HUES48 (cell line): ENCODE measurements at regions not wholly inside any gene's neighbourhood (a gene's known extent, or its start where the extent isn't known, plus 50 kb on each side); places are given as distances from the start of the nearest gene placed in this dataset.
"Not testable (repeated sequence)": the region's sequence is repeated elsewhere in the genome, so short reads cannot be mapped to it uniquely, and the experiment has no call there.

Experiments
- H3K27ac ChIP-seq: one replicate; pipeline ENCODE4 v1.7.0; 2013; ENCODE audit warnings: low read depth, low read length, inconsistent platforms
- H3K27me3 ChIP-seq: 2 replicates; pipeline ENCODE4 v1.6.1; 2013; ENCODE audit warnings: mild to moderate bottlenecking, low read length; ENCODE audit not compliant: control insufficient read depth, insufficient read depth
- H3K36me3 ChIP-seq: 2 replicates; pipeline ENCODE4 v1.6.1; 2013; ENCODE audit warnings: low read length; ENCODE audit not compliant: control insufficient read depth, insufficient read depth
- H3K4me1 ChIP-seq: 2 replicates; pipeline ENCODE4 v1.6.1; 2013; ENCODE audit warnings: mild to moderate bottlenecking, low read length; ENCODE audit not compliant: control insufficient read depth, insufficient read depth
- H3K4me3 ChIP-seq: 2 replicates; pipeline ENCODE4 v1.5.1; 2013; ENCODE audit warnings: mild to moderate bottlenecking, low read depth, low read length
- H3K9ac ChIP-seq: 2 replicates; pipeline ENCODE4 v1.6.1; 2013; ENCODE audit warnings: mild to moderate bottlenecking, low read depth, low read length, moderate library complexity
- H3K9me3 ChIP-seq: 2 replicates; pipeline ENCODE4 v1.6.1; 2013; ENCODE audit warnings: low read length; ENCODE audit not compliant: control insufficient read depth, insufficient read depth

- H3K9ac ChIP-seq, H3K27me3 ChIP-seq, H3K4me3 ChIP-seq, H3K27ac ChIP-seq, H3K36me3 ChIP-seq, H3K4me1 ChIP-seq: not testable (repeated sequence)
- peaks cover 86% of the 10 kb centered on the region for H3K9me3 ChIP-seq
Observed at GRCh38 chr16:35603371-35603770, 2144.0 kb downstream of the TP53TG3F start.

GRCh38 chr16:35605921-35606320 is 2146.5 kb downstream of the TP53TG3F start:
- Histone ChIP-seq H3K9ac (no peak overlapping the region), H3K9me3 (peaks cover 61% of the 10 kb centered on the region), H3K4me1 (no peaks in the 10 kb centered on the region), H3K27me3 (no peaks in the 10 kb centered on the region), H3K27ac (no peak overlapping the region), H3K4me3 (no peak overlapping the region), H3K36me3 (no peaks in the 10 kb centered on the region)

GRCh38 chr16:35614883-35615282 is 2155.5 kb downstream of the TP53TG3F start:
- H3K27ac ChIP-seq, H3K36me3 ChIP-seq, H3K9ac ChIP-seq, H3K4me1 ChIP-seq, H3K4me3 ChIP-seq, H3K27me3 ChIP-seq: not testable (repeated sequence)
- peaks cover 50% of the 10 kb centered on the region for H3K9me3 ChIP-seq

- not testable (repeated sequence) for H3K4me3 ChIP-seq, H3K27ac ChIP-seq, H3K4me1 ChIP-seq, H3K27me3 ChIP-seq, H3K9ac ChIP-seq, H3K36me3 ChIP-seq
- peaks cover 82% of the 10 kb centered on the region for H3K9me3 ChIP-seq
Observed at GRCh38 chr16:35619176-35619575, 2159.8 kb downstream of the TP53TG3F start.

- no peaks in the 10 kb centered on the region for H3K36me3 ChIP-seq
- H3K9me3 ChIP-seq, result peaks cover 81% of the 10 kb centered on the region
- no peak overlapping the region for H3K27ac ChIP-seq
- H3K4me3 ChIP-seq, result no peak overlapping the region
- H3K27me3 ChIP-seq, result no peaks in the 10 kb centered on the region
- H3K4me1 ChIP-seq, result no peaks in the 10 kb centered on the region
- no peak overlapping the region for H3K9ac ChIP-seq
Observed at GRCh38 chr16:35626041-35626440, 2166.6 kb downstream of the TP53TG3F start.

GRCh38 chr16:35628976-35629375 is 2169.6 kb downstream of the TP53TG3F start:
- Histone ChIP-seq H3K27ac (no peak overlapping the region), H3K27me3 (no peaks in the 10 kb centered on the region), H3K9ac (no peak overlapping the region), H3K4me3 (no peak overlapping the region), H3K36me3 (no peaks in the 10 kb centered on the region), H3K4me1 (no peaks in the 10 kb centered on the region), H3K9me3 (peaks cover 91% of the 10 kb centered on the region)

- H3K36me3 ChIP-seq, result no peaks in the 10 kb centered on the region
- H3K4me3 ChIP-seq, result no peak overlapping the region
- no peaks in the 10 kb centered on the region for H3K27me3 ChIP-seq
- H3K27ac ChIP-seq, result no peak overlapping the region
- no peak overlapping the region for H3K9ac ChIP-seq
- no peaks in the 10 kb centered on the region for H3K4me1 ChIP-seq
- H3K9me3 ChIP-seq, result peaks cover 89% of the 10 kb centered on the region
Observed at GRCh38 chr16:35631261-35631945, 2172.0 kb downstream of the TP53TG3F start.

- no peak overlapping the region for H3K9ac ChIP-seq
- H3K27ac ChIP-seq, result no peak overlapping the region
- H3K4me3 ChIP-seq, result no peak overlapping the region
- no peaks in the 10 kb centered on the region for H3K36me3 ChIP-seq
- H3K27me3 ChIP-seq, result no peaks in the 10 kb centered on the region
- H3K9me3 ChIP-seq, result peaks cover 97% of the 10 kb centered on the region
- H3K4me1 ChIP-seq, result no peaks in the 10 kb centered on the region
Observed at GRCh38 chr16:35636480-35637230, 2177.2 kb downstream of the TP53TG3F start.

- Histone ChIP-seq H3K9me3 (peaks cover 97% of the 10 kb centered on the region), H3K36me3 (no peaks in the 10 kb centered on the region), H3K9ac (no peak overlapping the region), H3K27ac (no peak overlapping the region), H3K4me1 (no peaks in the 10 kb centered on the region), H3K27me3 (no peaks in the 10 kb centered on the region), H3K4me3 (no peak overlapping the region)
Observed at GRCh38 chr16:35637683-35638082, 2178.3 kb downstream of the TP53TG3F start.

- Histone ChIP-seq H3K36me3 (no peaks in the 10 kb centered on the region), H3K9me3 (peaks cover 93% of the 10 kb centered on the region), H3K27ac (no peak overlapping the region), H3K27me3 (no peaks in the 10 kb centered on the region), H3K4me3 (no peak overlapping the region), H3K4me1 (no peaks in the 10 kb centered on the region), H3K9ac (no peak overlapping the region)
Observed at GRCh38 chr16:35639233-35640205, 2180.1 kb downstream of the TP53TG3F start.
